ENCODE measurements at regions not wholly inside any gene's neighbourhood (a gene's known extent, or its start where the extent isn't known, plus 50 kb on each side); places are given as distances from the start of the nearest gene placed in this dataset.
"Not testable (repeated sequence)": the region's sequence is repeated elsewhere in the genome, so short reads cannot be mapped to it uniquely, and the experiment has no call there.

DNA sequence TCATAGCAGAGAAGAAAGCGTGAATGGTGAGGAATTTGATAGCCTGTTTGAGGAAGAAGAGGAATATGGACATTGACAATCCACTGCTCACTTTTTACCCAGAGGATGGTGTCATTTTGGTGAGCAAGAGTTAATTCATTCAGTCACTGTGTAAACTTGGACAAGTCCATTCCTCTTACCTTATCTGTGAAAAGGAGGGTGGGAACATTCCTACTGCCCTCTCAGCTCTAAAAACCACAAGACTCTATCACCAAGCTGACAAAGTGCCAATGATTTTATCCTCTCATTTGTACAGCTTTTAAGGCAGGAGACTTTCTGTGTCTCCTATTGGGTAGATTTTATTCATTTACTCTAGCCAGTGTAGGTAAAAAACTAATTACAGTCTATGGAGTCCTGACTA is 103.8 kb downstream of the LUZP4 start:
- in situ Hi-C loops (cut with MboI; ENCODE audit: low sequenced_read_pairs in 4 of 4) = no loop called here
- no peaks in the 10 kb centered on the region for H3K4me1 ChIP-seq
- ATAC-seq (no peak), DNase-seq (no peak)
- no peaks in the 10 kb centered on the region for H3K9me3 ChIP-seq
- no peak overlapping the region for H3K4me3 ChIP-seq
- TF ChIP-seq POLR2A (IDR thresholded peaks at IDR 0.05) = no peak
- TF ChIP-seq, protein P1, sequence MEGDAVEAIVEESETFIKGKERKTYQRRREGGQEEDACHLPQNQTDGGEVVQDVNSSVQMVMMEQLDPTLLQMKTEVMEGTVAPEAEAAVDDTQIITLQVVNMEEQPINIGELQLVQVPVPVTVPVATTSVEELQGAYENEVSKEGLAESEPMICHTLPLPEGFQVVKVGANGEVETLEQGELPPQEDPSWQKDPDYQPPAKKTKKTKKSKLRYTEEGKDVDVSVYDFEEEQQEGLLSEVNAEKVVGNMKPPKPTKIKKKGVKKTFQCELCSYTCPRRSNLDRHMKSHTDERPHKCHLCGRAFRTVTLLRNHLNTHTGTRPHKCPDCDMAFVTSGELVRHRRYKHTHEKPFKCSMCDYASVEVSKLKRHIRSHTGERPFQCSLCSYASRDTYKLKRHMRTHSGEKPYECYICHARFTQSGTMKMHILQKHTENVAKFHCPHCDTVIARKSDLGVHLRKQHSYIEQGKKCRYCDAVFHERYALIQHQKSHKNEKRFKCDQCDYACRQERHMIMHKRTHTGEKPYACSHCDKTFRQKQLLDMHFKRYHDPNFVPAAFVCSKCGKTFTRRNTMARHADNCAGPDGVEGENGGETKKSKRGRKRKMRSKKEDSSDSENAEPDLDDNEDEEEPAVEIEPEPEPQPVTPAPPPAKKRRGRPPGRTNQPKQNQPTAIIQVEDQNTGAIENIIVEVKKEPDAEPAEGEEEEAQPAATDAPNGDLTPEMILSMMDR (IDR thresholded peaks at IDR 0.05 in 4 of 5, conservative IDR thresholded peaks at IDR 0.05 in 1 of 5) = no peak
- intact Hi-C loops (cut with DNase I; ENCODE audit: low total_unique reads) = no loop called here
- H3K27me3 ChIP-seq = peaks cover 0 to 7% (median 0%) of the 10 kb centered on the region in 3 donors
- H3K27ac ChIP-seq = no peak overlapping the region
- no peaks in the 10 kb centered on the region for H3K36me3 ChIP-seq

DNA sequence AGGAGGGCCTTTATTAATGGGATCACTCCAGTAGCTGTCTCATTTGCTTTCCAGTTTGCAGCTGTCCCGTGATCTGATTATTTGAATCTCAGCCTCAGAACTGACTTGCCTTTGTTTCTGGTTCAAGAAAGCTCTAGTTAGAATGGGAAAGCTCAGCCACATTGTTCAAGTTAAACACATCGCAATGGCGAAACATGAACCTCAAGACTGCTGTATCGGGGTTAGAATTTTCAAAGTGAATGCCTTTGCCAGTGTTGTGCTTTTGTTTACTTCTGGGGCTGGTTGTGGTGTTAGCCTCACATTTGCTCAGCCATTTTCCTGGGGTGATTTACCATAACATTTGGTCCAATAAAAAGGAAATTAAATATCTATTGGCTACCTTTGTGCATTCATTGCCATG is 105.3 kb downstream of the LUZP4 start:
- in situ Hi-C loops (cut with MboI; ENCODE audit: low sequenced_read_pairs in 4 of 4); H3K4me3 ChIP-seq; DNase-seq; H3K27ac ChIP-seq; H3K27me3 ChIP-seq; ATAC-seq; H3K4me1 ChIP-seq; intact Hi-C loops (cut with DNase I; ENCODE audit: low total_unique reads); H3K9me3 ChIP-seq; H3K36me3 ChIP-seq: not testable (repeated sequence)

DNA sequence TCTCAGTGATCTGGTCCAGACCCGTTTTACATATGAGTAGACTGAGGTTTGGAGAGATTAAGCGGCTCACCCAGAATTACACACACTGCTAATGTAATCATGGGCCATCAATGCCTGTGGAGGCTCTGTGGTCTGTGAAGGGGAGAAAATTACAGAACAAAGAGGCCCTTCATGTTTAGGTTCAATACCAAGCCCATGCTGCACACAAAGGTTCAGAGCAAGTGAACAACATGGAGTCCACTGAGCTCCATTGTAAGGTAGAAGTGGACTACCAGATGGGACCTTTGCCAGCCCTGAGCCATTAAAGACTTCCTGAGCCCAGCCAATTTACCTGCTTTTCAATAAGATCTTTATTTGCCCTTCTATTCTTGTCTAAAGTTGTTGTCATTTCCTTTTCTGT is 109.8 kb downstream of the LUZP4 start:
- Histone ChIP-seq H3K9me3 (no peaks in the 10 kb centered on the region), H3K4me3 (no peak overlapping the region), H3K36me3 (no peaks in the 10 kb centered on the region), H3K27me3 (peaks cover 0 to 7% (median 0%) of the 10 kb centered on the region in 3 donors), H3K4me1 (no peaks in the 10 kb centered on the region), H3K27ac (no peak overlapping the region)
- DNase-seq (no peak), ATAC-seq (no peak)
- intact Hi-C loops (cut with DNase I; ENCODE audit: low total_unique reads) (no loop called here), in situ Hi-C loops (cut with MboI; ENCODE audit: low sequenced_read_pairs in 4 of 4) (no loop called here)
- TF ChIP-seq POLR2A (IDR thresholded peaks at IDR 0.05) = no peak
- TF ChIP-seq, protein P1 (IDR thresholded peaks at IDR 0.05 in 4 of 5, conservative IDR thresholded peaks at IDR 0.05 in 1 of 5) = no peak

DNA sequence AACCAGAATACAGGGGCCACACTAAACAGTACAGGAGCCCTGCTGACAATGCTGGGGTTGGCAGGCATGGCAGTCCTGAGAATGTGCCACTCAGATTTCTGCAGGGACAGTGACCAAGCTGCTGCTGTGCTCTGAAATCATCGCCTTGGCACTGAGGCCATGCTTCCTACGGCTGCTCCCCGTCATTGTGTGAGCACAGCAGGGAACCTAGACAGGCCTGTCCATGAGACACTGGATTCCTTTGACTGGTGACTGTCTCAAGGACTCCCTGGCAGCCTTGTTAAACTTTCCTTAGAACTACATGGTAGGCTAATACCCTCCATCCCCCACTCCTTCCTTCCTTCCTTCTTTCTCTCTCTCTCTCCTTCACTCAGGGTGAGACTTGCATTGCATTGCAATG is 111.4 kb downstream of the LUZP4 start:
- in situ Hi-C loops (cut with MboI; ENCODE audit: low sequenced_read_pairs in 4 of 4) = no loop called here
- H3K36me3 ChIP-seq = no peaks in the 10 kb centered on the region
- DNase-seq = no peak
- intact Hi-C loops (cut with DNase I; ENCODE audit: low total_unique reads) = no loop called here
- no peak overlapping the region for H3K4me3 ChIP-seq
- no peak for TF ChIP-seq POLR2A (IDR thresholded peaks at IDR 0.05)
- TF ChIP-seq, protein P1 (IDR thresholded peaks at IDR 0.05 in 4 of 5, conservative IDR thresholded peaks at IDR 0.05 in 1 of 5) = no peak
- no peak for ATAC-seq
- H3K27ac ChIP-seq = no peak overlapping the region
- no peaks in the 10 kb centered on the region for H3K9me3 ChIP-seq
- H3K4me1 ChIP-seq = no peaks in the 10 kb centered on the region
- H3K27me3 ChIP-seq = peaks cover 0 to 7% (median 0%) of the 10 kb centered on the region in 3 donors

DNA sequence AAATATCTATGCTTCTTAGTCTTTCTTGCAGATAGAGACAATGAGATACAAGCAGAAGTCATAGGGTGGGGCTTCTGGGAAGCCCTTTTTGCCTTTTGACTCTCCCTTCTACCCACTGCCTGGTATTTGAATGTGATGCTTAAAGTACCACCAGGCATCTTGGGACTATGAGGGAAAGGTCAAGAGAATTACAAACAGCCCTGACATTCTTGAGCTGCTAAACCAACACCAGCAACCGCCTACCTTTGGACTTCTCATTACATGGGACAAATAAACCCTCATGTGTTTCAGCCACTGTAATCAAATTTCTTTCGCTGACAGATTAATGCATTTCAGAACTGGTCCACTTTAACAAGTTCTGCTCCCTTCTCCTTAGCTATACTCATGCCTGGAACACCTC is 112.8 kb downstream of the LUZP4 start:
- in situ Hi-C loops (cut with MboI; ENCODE audit: low sequenced_read_pairs in 4 of 4) (no loop called here), intact Hi-C loops (cut with DNase I; ENCODE audit: low total_unique reads) (no loop called here)
- Histone ChIP-seq H3K4me3 (no peak overlapping the region), H3K27me3 (no peaks in the 10 kb centered on the region), H3K36me3 (no peaks in the 10 kb centered on the region), H3K4me1 (no peaks in the 10 kb centered on the region), H3K27ac (no peak overlapping the region), H3K9me3 (no peaks in the 10 kb centered on the region)
- no peak for ATAC-seq
- no peak for DNase-seq
- TF ChIP-seq, protein P1 (IDR thresholded peaks at IDR 0.05 in 4 of 5, conservative IDR thresholded peaks at IDR 0.05 in 1 of 5) = no peak
- TF ChIP-seq POLR2A (IDR thresholded peaks at IDR 0.05) = no peak
